Endometrium (tissue), 2 donors: ENCODE measurements at regions not wholly inside any gene's neighbourhood (a gene's known extent, or its start where the extent isn't known, plus 50 kb on each side); places are given as distances from the start of the nearest gene placed in this dataset.
"Not testable (repeated sequence)": the region's sequence is repeated elsewhere in the genome, so short reads cannot be mapped to it uniquely, and the experiment has no call there.

ENCODE experiments used
- FAIRE-seq: peaks from 2 replicates; lab custom pipeline; 2012; peaks lifted over from hg19 to GRCh38; lab: Jason Lieb, UNC
- donor health status: control.
- donor health status: control.

- no peak for FAIRE-seq
Observed at GRCh38 chr3:146382386-146382785, 87.0 kb downstream of the PLSCR2 start.

DNA sequence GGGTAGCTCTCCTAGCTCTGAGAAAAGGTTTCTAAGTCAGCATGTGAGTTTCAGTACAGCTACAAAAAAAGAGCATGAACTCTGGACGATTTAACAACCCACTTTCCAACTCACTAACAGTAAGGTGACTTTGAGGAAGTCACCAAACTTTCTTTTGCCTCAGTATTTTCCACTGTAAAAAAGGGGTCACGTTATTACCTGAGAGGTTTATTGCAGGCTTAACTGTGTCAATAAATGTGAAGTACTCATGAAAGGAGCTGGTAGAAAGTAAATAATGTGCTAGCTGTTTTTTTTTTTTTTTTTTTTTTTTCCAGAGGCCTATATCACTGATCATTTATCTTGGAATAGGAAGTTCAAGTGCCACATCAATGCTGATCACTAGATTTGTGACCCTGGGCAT, 89.3 kb downstream of the PLSCR2 start:
- FAIRE-seq: no peak

GRCh38 chr3:146375219-146375618, 94.1 kb downstream of the PLSCR2 start:
- FAIRE-seq: peak; percentile 97

GRCh38 chr3:146374146-146374545, 95.2 kb downstream of the PLSCR2 start:
- no peak for FAIRE-seq

GRCh38 chr3:146371902-146372301, 97.5 kb downstream of the PLSCR2 start:
- FAIRE-seq: no peak

DNA sequence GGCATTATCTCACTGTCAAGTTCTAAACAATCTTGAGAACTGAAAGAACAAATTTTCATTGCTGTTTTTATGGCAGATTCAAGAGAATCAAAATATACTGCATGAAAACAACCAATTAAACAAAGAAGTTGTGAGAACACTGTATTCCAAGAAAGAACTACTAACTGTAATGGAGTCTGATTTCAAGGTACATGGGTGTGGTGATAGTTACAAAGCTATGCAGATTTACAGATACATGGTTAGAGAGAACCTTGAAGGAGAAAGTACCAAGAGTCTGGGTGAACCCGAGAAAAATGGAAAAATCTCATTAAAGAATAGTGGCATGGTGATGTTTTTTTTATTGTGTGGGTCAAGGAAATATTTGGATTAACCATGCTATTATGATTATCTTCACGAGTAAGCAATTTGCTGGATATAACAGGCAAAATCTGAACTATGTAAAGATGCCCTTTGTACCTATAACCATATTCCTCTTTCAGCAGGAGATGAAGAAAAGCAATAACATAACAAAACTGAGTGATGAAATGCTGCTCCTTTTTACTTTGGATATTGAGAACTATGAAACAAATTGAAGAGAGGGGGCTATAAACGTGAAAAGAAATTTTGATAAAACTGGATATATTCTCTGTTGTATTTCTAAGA, 100.4 kb downstream of the PLSCR2 start:
- no peak for FAIRE-seq

DNA sequence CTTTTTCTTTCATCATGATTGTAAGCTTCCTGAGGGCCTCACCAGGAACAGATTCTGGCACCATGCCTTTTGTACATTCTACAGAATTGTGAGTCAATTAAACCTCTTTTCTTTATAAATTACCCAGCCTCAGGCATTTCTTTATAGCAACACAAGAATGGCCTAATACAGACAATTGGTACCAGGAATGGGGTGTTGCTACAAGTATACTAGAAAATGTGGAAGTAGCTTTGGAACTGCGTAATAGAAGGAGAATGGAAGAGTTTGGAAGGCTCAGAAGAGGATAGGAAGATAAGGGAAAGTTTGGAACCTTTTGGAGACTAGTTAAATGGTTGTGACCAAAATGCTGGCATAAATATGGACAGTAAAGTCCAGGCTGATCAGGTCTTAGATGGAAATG, 108.9 kb upstream of the PLSCR4 start:
- no peak for FAIRE-seq

DNA sequence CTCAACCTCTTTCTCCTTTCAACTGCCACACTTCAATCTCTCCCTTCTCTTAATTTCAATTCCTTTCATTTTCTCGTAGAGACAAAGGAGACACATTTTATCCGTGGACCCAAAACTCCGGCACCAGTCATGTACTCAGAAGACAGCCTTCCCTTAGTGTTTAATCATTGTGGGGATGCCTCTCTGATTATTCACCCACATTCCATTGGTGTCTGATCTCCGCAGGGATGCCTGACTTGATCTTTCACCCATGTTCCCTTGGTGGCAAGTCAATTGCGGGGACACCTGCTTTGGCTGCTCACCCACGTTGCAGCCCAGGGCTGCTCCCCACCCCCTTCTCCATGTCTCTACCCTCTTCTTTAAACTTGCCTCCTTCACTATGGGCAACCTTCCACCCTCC, 103.5 kb upstream of the PLSCR4 start:
- FAIRE-seq: not testable (repeated sequence)

DNA sequence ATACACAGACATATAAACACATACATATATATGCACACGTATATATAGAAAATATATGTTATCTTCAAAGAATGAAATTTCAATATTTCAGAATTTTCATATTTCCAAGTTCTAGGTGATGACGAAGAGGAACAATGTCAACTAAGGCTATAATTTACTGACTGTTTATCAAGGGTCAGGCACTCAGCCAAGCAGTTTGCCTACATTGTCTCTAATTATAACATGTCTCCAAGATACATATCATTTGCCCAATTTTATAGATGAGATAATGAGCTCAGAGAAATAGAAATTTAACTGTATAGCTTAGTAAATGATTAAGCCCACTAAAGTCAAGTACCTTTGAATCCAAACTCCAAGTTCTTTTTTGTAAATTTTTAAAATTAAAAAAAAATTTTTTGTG, 99.9 kb upstream of the PLSCR4 start:
- FAIRE-seq: no peak

DNA sequence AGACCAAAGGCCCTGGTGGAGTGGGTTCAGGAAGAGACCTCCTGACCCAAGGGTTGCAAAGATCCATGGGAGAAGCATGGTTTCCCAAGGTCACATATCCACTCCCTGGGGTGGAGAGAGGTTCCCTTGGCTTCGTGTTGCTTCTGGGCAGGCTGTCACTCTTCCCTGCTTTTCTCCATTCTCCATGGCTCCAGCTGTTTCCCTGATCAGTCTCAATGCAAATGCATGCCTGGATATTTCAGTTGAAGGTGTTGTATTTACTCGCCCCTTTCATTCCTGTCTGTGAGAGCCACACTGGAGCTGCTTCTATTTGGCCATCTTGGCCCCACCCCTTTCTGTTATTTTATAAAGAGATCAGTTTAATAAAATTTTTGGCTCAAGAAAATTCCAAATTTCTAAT, 95.0 kb upstream of the PLSCR4 start:
- no peak for FAIRE-seq

DNA sequence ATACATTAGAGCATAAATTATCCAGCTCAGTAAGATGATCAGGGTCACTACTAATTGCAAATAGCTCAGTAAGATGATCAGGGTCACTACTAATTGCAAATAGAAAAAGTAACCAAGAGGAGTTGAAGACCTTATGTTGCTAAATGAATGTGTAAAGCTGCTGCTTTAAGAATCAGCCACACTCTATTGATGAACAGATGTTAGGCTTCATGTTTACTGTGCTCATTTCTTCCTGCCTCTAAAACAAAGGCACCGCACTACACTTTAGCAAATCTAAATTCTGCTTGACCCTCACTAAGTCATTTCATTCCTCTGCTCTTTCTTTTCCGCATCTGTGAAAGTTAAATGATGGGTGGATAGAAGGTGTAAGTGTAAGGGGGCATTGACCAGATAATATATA, 92.6 kb upstream of the PLSCR4 start:
- no peak for FAIRE-seq

- no peak for FAIRE-seq
Observed at GRCh38 chr3:146342989-146343388, 92.1 kb upstream of the PLSCR4 start.

DNA sequence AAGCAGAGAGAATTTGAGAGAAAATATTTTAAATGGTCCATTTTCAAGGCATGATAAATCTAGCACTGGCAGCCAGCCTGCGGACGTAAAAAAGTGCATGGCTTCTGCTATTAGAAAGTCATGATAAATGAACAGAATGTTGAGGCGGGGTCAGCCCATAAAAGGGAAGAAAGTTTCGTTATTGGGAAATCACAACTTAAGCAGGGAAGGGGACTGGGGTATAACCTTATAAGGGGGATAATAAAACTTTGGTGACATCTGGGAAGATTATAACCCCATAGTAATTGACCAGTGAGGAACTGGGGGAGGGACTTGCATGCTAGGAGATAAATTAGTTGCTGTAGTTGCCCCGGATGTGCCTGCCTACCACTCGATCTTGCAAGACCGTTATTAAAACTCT, 88.4 kb upstream of the PLSCR4 start:
- no peak for FAIRE-seq

GRCh38 chr3:146337991-146338390, 87.1 kb upstream of the PLSCR4 start:
- no peak for FAIRE-seq

DNA sequence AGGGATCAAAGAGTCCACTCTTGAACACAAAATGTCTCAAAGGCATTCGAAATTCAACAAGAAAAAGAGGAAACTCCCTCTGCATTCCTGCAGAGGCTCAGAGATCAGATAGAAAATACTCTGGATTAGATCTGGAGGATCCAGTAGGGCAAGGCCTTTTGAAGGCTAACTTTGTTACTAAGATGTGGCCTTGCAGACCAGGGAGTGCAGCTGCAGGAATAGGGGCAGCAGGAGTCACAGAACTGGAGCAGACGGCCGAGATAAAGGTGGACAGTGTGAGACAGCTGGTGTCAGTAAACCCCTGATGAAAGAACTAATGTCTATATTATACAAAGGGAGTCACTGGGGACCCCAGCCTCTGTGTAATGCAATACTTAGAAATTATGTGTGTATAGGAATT, 84.5 kb upstream of the PLSCR4 start:
- no peak for FAIRE-seq

- FAIRE-seq: no peak
Observed at GRCh38 chr3:146334151-146334550, 83.2 kb upstream of the PLSCR4 start.

DNA sequence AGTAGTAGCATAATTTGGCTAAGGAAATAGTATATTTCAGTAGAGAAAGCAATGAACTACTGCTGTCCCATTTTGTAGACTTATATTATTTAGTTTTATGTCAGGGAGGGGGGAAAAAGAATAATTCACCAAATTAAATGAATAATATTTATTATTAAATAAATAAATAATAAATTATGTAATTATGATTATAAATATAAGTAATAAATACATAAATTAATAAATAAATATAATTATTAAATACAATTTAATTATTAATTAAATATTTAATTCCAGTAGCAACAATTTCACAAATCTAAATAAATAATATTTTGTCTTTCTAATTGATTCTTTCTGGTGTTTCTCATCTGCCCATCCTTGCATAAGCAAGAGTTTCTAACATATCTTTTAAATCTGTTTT, 81.1 kb upstream of the PLSCR4 start:
- peak; percentile 92 for FAIRE-seq

GRCh38 chr3:146326875-146327543, 76.1 kb upstream of the PLSCR4 start:
- peak; percentile 96 for FAIRE-seq

GRCh38 chr3:146325170-146325569, 74.3 kb upstream of the PLSCR4 start:
- FAIRE-seq: no peak

GRCh38 chr3:146322216-146322817, 71.4 kb upstream of the PLSCR4 start:
- FAIRE-seq: no peak

DNA sequence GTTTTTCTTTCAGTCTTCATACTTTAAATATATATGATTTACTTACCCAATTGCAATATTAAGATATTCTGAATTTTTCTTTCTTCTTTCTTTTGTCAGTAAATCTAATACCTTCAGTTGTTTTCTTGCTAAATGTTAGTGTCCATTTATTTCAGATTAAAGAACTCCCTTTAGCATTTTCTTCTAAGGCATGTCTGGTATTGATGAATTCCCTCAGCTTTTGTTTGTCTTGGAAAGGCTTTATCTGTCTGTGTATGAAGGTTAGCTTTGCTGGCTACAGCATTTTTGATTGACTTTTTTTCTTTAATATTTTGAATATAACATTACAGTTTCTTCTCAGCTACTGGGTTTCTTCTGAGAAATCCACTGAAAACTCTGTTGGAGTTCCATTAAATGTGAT, 64.0 kb upstream of the PLSCR4 start:
- FAIRE-seq: no peak

DNA sequence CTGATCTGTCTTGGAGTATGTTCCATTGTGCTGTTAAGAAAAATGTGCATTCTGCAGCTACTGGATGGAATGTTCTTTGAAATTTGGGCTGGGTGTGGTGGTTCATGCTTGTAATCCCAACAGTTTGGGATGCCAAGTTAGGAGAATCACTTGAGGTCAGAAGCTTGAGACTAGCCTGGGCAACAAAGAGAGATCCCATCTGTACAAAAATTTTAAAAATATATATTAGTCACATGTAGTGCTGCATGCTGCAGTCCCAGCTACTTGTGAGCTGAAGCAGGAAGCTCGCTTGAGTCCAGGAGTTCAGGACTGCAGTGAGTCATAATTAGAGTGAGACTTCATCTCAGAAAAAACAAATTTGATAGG, 62.8 kb upstream of the PLSCR4 start:
- no peak for FAIRE-seq

DNA sequence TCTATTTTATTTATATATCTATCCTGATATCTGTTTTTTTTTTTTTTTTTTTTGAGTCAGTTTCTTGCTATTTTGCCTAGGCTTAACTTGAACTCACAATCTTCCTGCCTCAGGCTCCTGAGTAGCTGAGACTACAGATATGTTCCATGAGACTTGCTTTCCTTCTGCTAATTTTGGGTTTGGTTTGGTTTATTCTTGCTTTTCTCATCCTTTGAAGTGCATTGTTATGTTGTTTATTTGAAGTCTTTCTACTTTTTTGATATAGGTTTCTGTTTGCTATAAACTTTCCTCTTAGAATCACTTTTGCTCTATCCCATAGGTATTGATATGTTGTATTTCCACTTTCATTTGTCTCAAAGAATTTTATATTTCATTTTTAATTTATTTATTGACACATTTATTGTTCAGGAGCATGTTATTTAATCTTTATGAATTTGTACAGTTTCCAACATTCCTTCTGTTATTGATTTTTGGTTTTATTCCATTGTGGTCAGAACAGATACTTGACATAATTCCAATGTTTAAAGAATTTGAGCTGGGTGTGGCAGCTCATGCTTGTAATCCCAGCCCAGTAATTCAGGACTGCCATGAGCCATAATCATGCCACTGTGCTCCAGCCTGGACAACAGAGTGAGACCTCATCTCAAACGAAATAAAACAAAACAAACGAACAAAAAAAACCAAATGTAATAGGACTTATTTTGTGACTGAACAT, 62.3 kb upstream of the PLSCR4 start:
- no peak for FAIRE-seq
